ENCODE measurements at regions not wholly inside any gene's neighbourhood (a gene's known extent, or its start where the extent isn't known, plus 50 kb on each side); places are given as distances from the start of the nearest gene placed in this dataset.

DNA sequence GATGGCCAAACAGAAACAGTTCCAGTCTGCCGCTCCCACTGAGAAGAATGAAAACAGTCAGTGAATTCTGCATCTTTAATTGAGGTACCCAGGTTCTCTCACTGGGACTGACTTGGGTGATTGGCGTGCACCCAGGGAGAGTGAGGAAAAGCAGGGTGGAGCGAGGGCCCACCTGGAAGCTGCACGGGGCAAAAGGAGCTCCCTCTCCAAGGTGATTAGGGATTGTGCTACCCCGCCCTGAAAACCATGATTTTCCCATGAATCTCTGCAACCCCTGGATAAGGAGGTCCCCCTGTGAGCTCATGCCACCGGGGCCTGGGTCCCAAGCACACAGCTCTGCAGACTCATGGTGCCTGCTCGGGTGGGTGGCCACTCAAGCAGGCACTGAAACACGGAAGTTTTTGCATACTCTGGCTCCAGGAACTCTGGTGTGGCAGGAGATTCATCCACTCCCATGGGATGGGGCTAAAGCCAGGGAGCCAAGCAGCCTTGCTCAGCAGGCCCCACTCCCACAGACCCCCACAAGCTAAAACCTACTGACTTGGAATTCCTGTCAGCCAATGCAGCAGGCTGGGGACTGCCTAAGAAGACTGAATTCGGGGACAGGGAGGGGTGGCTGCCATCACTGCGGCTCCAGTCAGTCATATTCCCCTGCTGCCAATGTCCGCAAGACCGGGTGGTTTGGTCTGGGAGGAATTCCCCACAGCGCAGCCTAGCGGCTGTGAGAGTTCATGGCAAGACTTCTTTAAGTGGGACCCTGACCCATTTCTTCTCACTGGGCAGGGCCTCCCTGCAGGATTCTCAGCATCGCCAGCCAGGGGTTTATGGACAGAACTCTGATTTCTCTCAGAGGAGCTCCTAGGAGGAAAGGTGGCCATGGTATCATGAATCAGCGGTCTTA is 652.2 kb upstream of the RGMB start:
- Histone ChIP-seq H3K4me3 (no peak overlapping the region), H3K4me1 (ENCODE audit: insufficient read depth) (no peaks in the 10 kb centered on the region), H3K9me2 (ENCODE audit: insufficient read depth) (no peaks in the 10 kb centered on the region), H3K27me3 (replicated peaks; ENCODE audit: insufficient read depth) (no peaks in the 10 kb centered on the region), H3K9me3 (ENCODE audit: low read depth) (no peaks in the 10 kb centered on the region), H3F3A (ENCODE audit: insufficient read depth) (no peaks in the 10 kb centered on the region), H3K27ac (no peak overlapping the region), H3K9ac (no peak overlapping the region), H3K4me2 (ENCODE audit: unreplicated experiment) (no peak overlapping the region), H3K36me3 (ENCODE audit: low read depth) (no peaks in the 10 kb centered on the region), H3K79me2 (ENCODE audit: insufficient read depth) (no peaks in the 10 kb centered on the region), H4K20me1 (ENCODE audit: insufficient read depth) (no peaks in the 10 kb centered on the region), H2AFZ (no peak overlapping the region)
- no peak for DNase-seq
- in situ Hi-C loops (cut with MboI), result no loop called here
- 85 to 88% methylated on average over 16 of the region's 16 CpGs for WGBS, 2 experiments (ENCODE audit: low coverage in 1 of 2, low lambda C conversion rate in 2 of 2, missing lambda C conversion rate in 2 of 2)
- TF ChIP-seq EZH2phosphoT487 (IDR thresholded peaks at IDR 0.05; ENCODE audit: insufficient read depth, low read depth) (no peak), EZH2 (IDR thresholded peaks at IDR 0.05; ENCODE audit: insufficient read depth, poor library complexity, severe bottlenecking) (no peak)

DNA sequence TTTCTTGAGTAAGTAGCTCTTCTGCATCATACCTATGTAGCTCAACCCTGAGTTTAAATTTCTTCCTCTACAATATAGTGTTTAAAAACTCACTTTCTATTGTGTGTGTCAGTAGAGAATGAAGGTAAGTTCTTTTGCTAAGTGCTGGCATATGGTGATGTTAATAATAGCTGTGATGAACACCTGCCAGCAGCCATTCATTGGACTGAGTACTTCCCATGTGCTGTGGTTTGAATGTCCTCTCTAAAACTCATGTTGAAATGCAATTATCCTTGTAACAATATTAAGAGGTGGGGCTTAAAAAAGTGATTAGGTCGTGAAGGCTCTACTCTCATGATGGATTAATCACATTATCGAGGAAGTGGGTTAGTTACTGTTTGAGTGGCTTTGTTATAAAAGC is 645.2 kb upstream of the RGMB start:
- no peaks in the 10 kb centered on the region for H3K9me2 ChIP-seq (ENCODE audit: insufficient read depth)
- no peaks in the 10 kb centered on the region for H3K4me1 ChIP-seq (ENCODE audit: insufficient read depth)
- no peak overlapping the region for H3K4me3 ChIP-seq
- no peak overlapping the region for H3K9ac ChIP-seq
- H3K9me3 ChIP-seq (ENCODE audit: low read depth), result no peaks in the 10 kb centered on the region
- H2AFZ ChIP-seq, result no peak overlapping the region
- H3F3A ChIP-seq (ENCODE audit: insufficient read depth), result no peaks in the 10 kb centered on the region
- in situ Hi-C loops (cut with MboI), result no loop called here
- 68 to 93% methylated on average over 2 of the region's 2 CpGs for WGBS, 2 experiments (ENCODE audit: low coverage in 1 of 2, low lambda C conversion rate in 2 of 2, missing lambda C conversion rate in 2 of 2)
- no peaks in the 10 kb centered on the region for H3K36me3 ChIP-seq (ENCODE audit: low read depth)
- no peaks in the 10 kb centered on the region for H3K79me2 ChIP-seq (ENCODE audit: insufficient read depth)
- no peaks in the 10 kb centered on the region for H3K27me3 ChIP-seq (replicated peaks; ENCODE audit: insufficient read depth)
- H3K27ac ChIP-seq, result no peak overlapping the region
- no peak for TF ChIP-seq EZH2 (IDR thresholded peaks at IDR 0.05; ENCODE audit: insufficient read depth, poor library complexity, severe bottlenecking)
- TF ChIP-seq EZH2phosphoT487 (IDR thresholded peaks at IDR 0.05; ENCODE audit: insufficient read depth, low read depth), result no peak
- no peak for DNase-seq
- no peaks in the 10 kb centered on the region for H4K20me1 ChIP-seq (ENCODE audit: insufficient read depth)
- no peak overlapping the region for H3K4me2 ChIP-seq (ENCODE audit: unreplicated experiment)

DNA sequence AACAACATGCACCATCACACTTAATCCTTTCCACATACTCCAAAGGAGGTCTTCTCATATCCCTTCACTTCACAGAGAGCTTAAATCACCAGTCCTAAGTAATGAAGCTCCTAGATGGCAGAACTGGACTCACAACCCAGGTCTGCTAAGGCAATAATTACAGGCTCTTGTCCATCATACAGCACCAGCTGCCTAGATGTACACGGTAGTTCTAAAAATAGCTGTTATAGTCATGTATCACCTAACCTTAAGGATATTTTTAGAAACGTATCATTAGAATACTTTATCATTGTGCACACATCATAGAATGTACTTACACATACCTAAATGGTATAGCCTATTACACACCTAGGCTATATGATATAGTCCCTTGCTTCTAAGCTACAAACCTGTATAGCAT is 644.6 kb upstream of the RGMB start:
- no peak for DNase-seq
- H3K27ac ChIP-seq, result no peak overlapping the region
- H3K4me2 ChIP-seq (ENCODE audit: unreplicated experiment), result no peak overlapping the region
- no peaks in the 10 kb centered on the region for H3K27me3 ChIP-seq (replicated peaks; ENCODE audit: insufficient read depth)
- no peaks in the 10 kb centered on the region for H3F3A ChIP-seq (ENCODE audit: insufficient read depth)
- no peaks in the 10 kb centered on the region for H3K4me1 ChIP-seq (ENCODE audit: insufficient read depth)
- no peaks in the 10 kb centered on the region for H3K36me3 ChIP-seq (ENCODE audit: low read depth)
- H4K20me1 ChIP-seq (ENCODE audit: insufficient read depth), result no peaks in the 10 kb centered on the region
- TF ChIP-seq EZH2 (IDR thresholded peaks at IDR 0.05; ENCODE audit: insufficient read depth, poor library complexity, severe bottlenecking) (no peak), EZH2phosphoT487 (IDR thresholded peaks at IDR 0.05; ENCODE audit: insufficient read depth, low read depth) (no peak)
- no peaks in the 10 kb centered on the region for H3K9me3 ChIP-seq (ENCODE audit: low read depth)
- H3K4me3 ChIP-seq, result no peak overlapping the region
- no peak overlapping the region for H2AFZ ChIP-seq
- H3K9ac ChIP-seq, result no peak overlapping the region
- 89 to 92% methylated on average over 2 of the region's 2 CpGs for WGBS, 2 experiments (ENCODE audit: low coverage in 1 of 2, low lambda C conversion rate in 2 of 2, missing lambda C conversion rate in 2 of 2)
- H3K79me2 ChIP-seq (ENCODE audit: insufficient read depth), result no peaks in the 10 kb centered on the region
- H3K9me2 ChIP-seq (ENCODE audit: insufficient read depth), result no peaks in the 10 kb centered on the region
- in situ Hi-C loops (cut with MboI), result no loop called here

DNA sequence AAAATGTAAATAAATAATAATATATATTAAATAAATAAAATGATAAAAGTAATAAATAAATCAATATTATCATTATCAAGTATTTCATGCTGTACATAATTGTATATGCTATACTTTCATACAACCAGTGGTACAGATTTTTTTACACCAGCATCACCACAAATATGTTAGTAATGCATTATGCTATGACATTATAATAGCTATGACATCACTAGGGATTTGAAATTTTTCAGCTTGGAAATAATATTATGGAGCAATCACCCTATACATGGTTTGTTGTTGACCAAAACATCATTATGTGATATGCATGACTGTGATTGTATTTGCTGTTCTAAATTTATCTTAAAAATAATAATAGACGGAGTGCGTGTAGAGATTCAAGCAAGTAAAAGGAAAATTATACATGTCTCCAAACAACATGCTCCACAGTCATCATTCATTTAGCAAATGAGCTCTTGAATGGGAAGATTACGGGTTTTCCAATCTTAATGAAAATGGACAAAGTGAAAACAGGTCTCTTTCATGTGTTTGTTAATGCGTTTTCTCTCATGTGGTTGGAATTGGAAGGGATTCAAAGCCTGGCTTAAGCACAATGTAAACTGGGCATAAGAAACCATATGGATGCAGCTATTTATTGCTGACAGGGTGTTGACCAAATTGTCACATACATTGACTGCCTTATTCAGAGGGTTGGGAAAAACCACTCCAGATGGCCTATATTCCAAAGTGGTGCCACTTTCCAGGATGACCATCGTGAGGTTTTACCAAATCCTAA is 643.0 kb upstream of the RGMB start:
- H3K4me2 ChIP-seq (ENCODE audit: unreplicated experiment), result no peak overlapping the region
- H2AFZ ChIP-seq, result no peak overlapping the region
- no peaks in the 10 kb centered on the region for H3K27me3 ChIP-seq (replicated peaks; ENCODE audit: insufficient read depth)
- H3K9me2 ChIP-seq (ENCODE audit: insufficient read depth), result no peaks in the 10 kb centered on the region
- no peak overlapping the region for H3K27ac ChIP-seq
- no peaks in the 10 kb centered on the region for H4K20me1 ChIP-seq (ENCODE audit: insufficient read depth)
- WGBS, 2 experiments (ENCODE audit: low coverage in 1 of 2, low lambda C conversion rate in 2 of 2, missing lambda C conversion rate in 2 of 2), result 77 to 84% methylated on average over 5 of the region's 5 CpGs
- no peaks in the 10 kb centered on the region for H3K36me3 ChIP-seq (ENCODE audit: low read depth)
- H3K4me3 ChIP-seq, result no peak overlapping the region
- H3F3A ChIP-seq (ENCODE audit: insufficient read depth), result no peaks in the 10 kb centered on the region
- in situ Hi-C loops (cut with MboI), result no loop called here
- DNase-seq, result no peak
- H3K79me2 ChIP-seq (ENCODE audit: insufficient read depth), result no peaks in the 10 kb centered on the region
- H3K9ac ChIP-seq, result no peak overlapping the region
- TF ChIP-seq EZH2phosphoT487 (IDR thresholded peaks at IDR 0.05; ENCODE audit: insufficient read depth, low read depth) (no peak), EZH2 (IDR thresholded peaks at IDR 0.05; ENCODE audit: insufficient read depth, poor library complexity, severe bottlenecking) (no peak)
- no peaks in the 10 kb centered on the region for H3K4me1 ChIP-seq (ENCODE audit: insufficient read depth)
- no peaks in the 10 kb centered on the region for H3K9me3 ChIP-seq (ENCODE audit: low read depth)

Measured in GM23248 (cell line).